ENCODE measurements at regions not wholly inside any gene's neighbourhood (a gene's known extent, or its start where the extent isn't known, plus 50 kb on each side); places are given as distances from the start of the nearest gene placed in this dataset.
"Not testable (repeated sequence)": the region's sequence is repeated elsewhere in the genome, so short reads cannot be mapped to it uniquely, and the experiment has no call there.

GRCh38 chr5:78726571-78726970 lies 78.0 kb upstream of the LHFPL2 start:
- ATAC-seq (no peak), DNase-seq (ENCODE audit: low spot score) (no peak)
- intact Hi-C loops (cut with DNase I): no loop called here

GRCh38 chr5:78726003-78726402 lies 77.4 kb upstream of the LHFPL2 start:
- DNase-seq (ENCODE audit: low spot score) (no peak), ATAC-seq (no peak)
- intact Hi-C loops (cut with DNase I): no loop called here

GRCh38 chr5:78724061-78724460 lies 75.5 kb upstream of the LHFPL2 start:
- no peak for ATAC-seq
- DNase-seq (ENCODE audit: low spot score): no peak
- intact Hi-C loops (cut with DNase I): no loop called here

- ATAC-seq (no peak), DNase-seq (ENCODE audit: low spot score) (no peak)
- intact Hi-C loops (cut with DNase I): no loop called here
Observed at GRCh38 chr5:78720997-78721396, 72.4 kb upstream of the LHFPL2 start.

- DNase-seq (ENCODE audit: low spot score): no peak
- peak; percentile 41 for ATAC-seq
- intact Hi-C loops (cut with DNase I): no loop called here
Observed at GRCh38 chr5:78720227-78720985, 71.8 kb upstream of the LHFPL2 start.

- no peak for DNase-seq (ENCODE audit: low spot score)
- peak; percentile 15 for ATAC-seq
- intact Hi-C loops (cut with DNase I): no loop called here
Observed at GRCh38 chr5:78719504-78720219, 71.1 kb upstream of the LHFPL2 start.

GRCh38 chr5:78718824-78719223 lies 70.3 kb upstream of the LHFPL2 start:
- DNase-seq (ENCODE audit: low spot score): no peak
- ATAC-seq: no peak
- intact Hi-C loops (cut with DNase I): no loop called here

- ATAC-seq (no peak), DNase-seq (ENCODE audit: low spot score) (no peak)
Observed at GRCh38 chr5:78717674-78718584, 69.4 kb upstream of the LHFPL2 start.

GRCh38 chr5:78716206-78716605 lies 67.6 kb upstream of the LHFPL2 start:
- intact Hi-C loops (cut with DNase I): no loop called here
- DNase-seq (ENCODE audit: low spot score): no peak
- no peak for ATAC-seq

More at GRCh38 chr5:78717674-78718584, 69.4 kb upstream of the LHFPL2 start:
- intact Hi-C loops (cut with DNase I): no loop called here

- DNase-seq (ENCODE audit: low spot score); intact Hi-C loops (cut with DNase I); ATAC-seq: not testable (repeated sequence)
Observed at GRCh38 chr5:78715351-78715750, 66.8 kb upstream of the LHFPL2 start.

GRCh38 chr5:78711670-78712069 lies 63.1 kb upstream of the LHFPL2 start:
- DNase-seq (ENCODE audit: low spot score); ATAC-seq; intact Hi-C loops (cut with DNase I): not testable (repeated sequence)

GRCh38 chr5:78709729-78710430 lies 61.3 kb upstream of the LHFPL2 start:
- ATAC-seq; intact Hi-C loops (cut with DNase I): not testable (repeated sequence)

GRCh38 chr5:78706825-78707224 lies 58.3 kb upstream of the LHFPL2 start:
- no peak for ATAC-seq
- intact Hi-C loops (cut with DNase I): no loop called here
- DNase-seq (ENCODE audit: low spot score): no peak

More at GRCh38 chr5:78709729-78710430, 61.3 kb upstream of the LHFPL2 start:
- DNase-seq (ENCODE audit: low spot score): not testable (repeated sequence)

GRCh38 chr5:78706381-78706780 lies 57.8 kb upstream of the LHFPL2 start:
- DNase-seq (ENCODE audit: low spot score) (no peak), ATAC-seq (no peak)
- intact Hi-C loops (cut with DNase I): no loop called here

- no peak for ATAC-seq
- intact Hi-C loops (cut with DNase I): no loop called here
- DNase-seq (ENCODE audit: low spot score): no peak
Observed at GRCh38 chr5:78705826-78706225, 57.3 kb upstream of the LHFPL2 start.

- ATAC-seq: peak; percentile 71
- DNase-seq (ENCODE audit: low spot score): no peak
- intact Hi-C loops (cut with DNase I): no loop called here
Observed at GRCh38 chr5:78701795-78702410, 53.3 kb upstream of the LHFPL2 start.

- no peak for DNase-seq (ENCODE audit: low spot score)
- intact Hi-C loops (cut with DNase I): no loop called here
- no peak for ATAC-seq
Observed at GRCh38 chr5:78699552-78700153, 51.1 kb upstream of the LHFPL2 start.

- ATAC-seq (peak; percentile 95), DNase-seq (ENCODE audit: low spot score) (no peak)
- intact Hi-C loops (cut with DNase I): no loop called here
Observed at GRCh38 chr5:78698191-78698791, 49.7 kb upstream of the LHFPL2 start.

Data from sciatic nerve (tissue), 2 donors.